NCI-H146 (cell line): ENCODE measurements at regions not wholly inside any gene's neighbourhood (a gene's known extent, or its start where the extent isn't known, plus 50 kb on each side); places are given as distances from the start of the nearest gene placed in this dataset.
A peak's percentile ranks its signal among the peaks of the same experiment; 100 is the strongest.

Experiments
- DNase-seq: peaks from one replicate; lab custom pipeline; 2025; lab: John Stamatoyannopoulos, UW

GRCh38 chr5:71864730-71865601 lies 145.9 kb downstream of the CARTPT start:
- DNase-seq = peak; percentile 78

GRCh38 chr5:71865665-71866320 lies 146.7 kb downstream of the CARTPT start:
- DNase-seq = peak; percentile 49

GRCh38 chr5:71872311-71872864 lies 153.3 kb downstream of the CARTPT start:
- no peak for DNase-seq

- DNase-seq = peak; percentile 90
Measured at GRCh38 chr5:71873191-71873591, 154.1 kb downstream of the CARTPT start.

- no peak for DNase-seq
Measured at GRCh38 chr5:71874521-71874920, 155.4 kb downstream of the CARTPT start.

GRCh38 chr5:71877511-71877910 lies 158.4 kb downstream of the CARTPT start:
- DNase-seq = no peak

GRCh38 chr5:71880536-71880935 lies 161.5 kb downstream of the CARTPT start:
- no peak for DNase-seq

- DNase-seq = peak; percentile 26
Measured at GRCh38 chr5:71882826-71883741, 164.0 kb downstream of the CARTPT start.

GRCh38 chr5:71883742-71884103 lies 164.6 kb downstream of the CARTPT start:
- no peak for DNase-seq

- no peak for DNase-seq
Measured at GRCh38 chr5:71884926-71885325, 165.9 kb downstream of the CARTPT start.

GRCh38 chr5:71886406-71886805 lies 167.3 kb downstream of the CARTPT start:
- DNase-seq = no peak

- peak; percentile 37 for DNase-seq
Measured at GRCh38 chr5:71887680-71888079, 168.6 kb downstream of the CARTPT start.

- no peak for DNase-seq
Measured at GRCh38 chr5:71891406-71891805, 172.3 kb downstream of the CARTPT start.

- no peak for DNase-seq
Measured at GRCh38 chr5:71891856-71892255, 172.8 kb downstream of the CARTPT start.

GRCh38 chr5:71892641-71893365 lies 173.7 kb downstream of the CARTPT start:
- DNase-seq = no peak

GRCh38 chr5:71893451-71893850 lies 174.4 kb downstream of the CARTPT start:
- DNase-seq = no peak

GRCh38 chr5:71894091-71894490 lies 175.0 kb downstream of the CARTPT start:
- DNase-seq = peak; percentile 25

GRCh38 chr5:71895546-71895945 lies 176.5 kb downstream of the CARTPT start:
- DNase-seq = no peak

- no peak for DNase-seq
Measured at GRCh38 chr5:71899865-71900342, 180.8 kb downstream of the CARTPT start.

GRCh38 chr5:71903808-71904207 lies 184.7 kb downstream of the CARTPT start:
- peak; percentile 96 for DNase-seq

- DNase-seq = no peak
Measured at GRCh38 chr5:71904852-71905251, 185.8 kb downstream of the CARTPT start.
